Activated CD4-positive, alpha-beta T cell treated with anti-CD3 and anti-CD28 coated beads for 36 hours (primary cell): ENCODE measurements at regions not wholly inside any gene's neighbourhood (a gene's known extent, or its start where the extent isn't known, plus 50 kb on each side); places are given as distances from the start of the nearest gene placed in this dataset.

Experiments
- ATAC-seq: fragments of 200-7000 bp; cut with Tn5 transposase; one replicate; pipeline ENCODE4 v1.10.0; 2021; ENCODE audit warnings: mild to moderate bottlenecking, moderate library complexity
- CTCF ChIA-PET: fragments of 350-600 bp; sonication (Branson Sonifier 250); formaldehyde crosslinking; loops from one replicate; lab custom pipeline; 2021; ENCODE audit warnings: antibody characterized with exemption; lab: Charles Lee
- POLR2A ChIA-PET: fragments of 350-600 bp; sonication (Branson Sonifier 250); formaldehyde crosslinking; loops from one replicate; lab custom pipeline; 2021; ENCODE audit warnings: antibody characterized with exemption, inconsistent platforms; lab: Charles Lee
- DNase-seq: peaks from one replicate; pipeline ENCODE4 v3.0.0-alpha.2; 2020
- H3K27ac Mint-ChIP-seq: one replicate; pipeline ENCODE4 v1.8.0; 2021; ENCODE audit warnings: mixed read lengths
- H3K27me3 Mint-ChIP-seq: one replicate; pipeline ENCODE4 v1.8.0; 2021; ENCODE audit warnings: mixed read lengths
- H3K36me3 Mint-ChIP-seq: one replicate; pipeline ENCODE4 v1.8.0; 2021; ENCODE audit warnings: low read depth, mixed read lengths
- H3K4me1 Mint-ChIP-seq: one replicate; pipeline ENCODE4 v1.8.0; 2021; ENCODE audit warnings: mixed read lengths
- H3K4me3 Mint-ChIP-seq: one replicate; pipeline ENCODE4 v1.8.0; 2021; ENCODE audit warnings: mild to moderate bottlenecking, moderate library complexity, mixed read lengths
- H3K9me3 Mint-ChIP-seq: one replicate; pipeline ENCODE4 v1.8.0; 2021; ENCODE audit warnings: low read depth, mixed read lengths
- intact Hi-C, 2 experiments: fragments of 100-400 bp; cut with DNase I in 1 of 2; cut with micrococcal nuclease in 1 of 2; formaldehyde crosslinking; loops; one replicate each; pipeline versions ENCODE4 v1.14.2 to v1.15.1; 2022 to 2024; cut with DNase I, micrococcal nuclease

GRCh38 chr2:120486946-120487345 is 141.0 kb downstream of the INHBB start:
- Mint-ChIP-seq H3K27ac (no peak overlapping the region), H3K36me3 (no peaks in the 10 kb centered on the region), H3K4me1 (no peaks in the 10 kb centered on the region), H3K4me3 (no peak overlapping the region), H3K27me3 (peaks cover 3% of the 10 kb centered on the region), H3K9me3 (no peaks in the 10 kb centered on the region)
- ATAC-seq (no peak), DNase-seq (no peak)
- ChIA-PET POLR2A (no interaction called here), CTCF (no interaction called here)
- intact Hi-C loops: no loop called here

DNA sequence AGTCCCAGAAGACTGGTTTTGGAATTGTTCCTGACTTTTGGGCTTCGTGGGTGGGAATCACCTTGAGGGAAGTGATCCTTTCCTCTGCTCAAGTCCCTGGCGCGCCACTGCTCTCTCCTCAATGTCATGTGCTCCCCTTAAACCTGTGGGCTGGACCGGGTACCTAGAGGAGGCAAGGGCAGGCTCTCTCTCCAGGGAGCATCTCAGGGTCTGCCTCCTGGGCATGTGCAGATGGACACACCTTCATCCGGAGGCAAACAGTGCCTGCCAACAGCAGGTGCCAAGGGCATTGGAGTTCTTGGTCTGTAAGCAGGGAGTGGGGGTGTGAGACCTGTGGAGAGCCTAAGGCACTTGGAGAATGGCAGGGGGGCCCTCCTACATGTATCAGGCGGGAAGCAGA is 142.6 kb downstream of the INHBB start:
- no peaks in the 10 kb centered on the region for H3K36me3 Mint-ChIP-seq
- H3K27ac Mint-ChIP-seq: no peak overlapping the region
- intact Hi-C loops: no loop called here
- no peaks in the 10 kb centered on the region for H3K9me3 Mint-ChIP-seq
- H3K4me1 Mint-ChIP-seq: no peaks in the 10 kb centered on the region
- ChIA-PET CTCF (no interaction called here), POLR2A (no interaction called here)
- peaks cover 3% of the 10 kb centered on the region for H3K27me3 Mint-ChIP-seq
- DNase-seq (no peak), ATAC-seq (no peak)
- no peak overlapping the region for H3K4me3 Mint-ChIP-seq

- Mint-ChIP-seq H3K27me3 (peaks cover 3% of the 10 kb centered on the region), H3K27ac (no peak overlapping the region), H3K9me3 (no peaks in the 10 kb centered on the region), H3K4me1 (no peaks in the 10 kb centered on the region), H3K36me3 (no peaks in the 10 kb centered on the region), H3K4me3 (no peak overlapping the region)
- DNase-seq (no peak), ATAC-seq (no peak)
- CTCF ChIA-PET: interaction anchor here (0.6 kb wide), 1 partner anchor 102 kb away, joined by 3 read pairs; no protein-coding TSS in a partner anchor
- intact Hi-C loops: no loop called here
- POLR2A ChIA-PET: no interaction called here
Observed at GRCh38 chr2:120489023-120489422, 143.1 kb downstream of the INHBB start.

DNA sequence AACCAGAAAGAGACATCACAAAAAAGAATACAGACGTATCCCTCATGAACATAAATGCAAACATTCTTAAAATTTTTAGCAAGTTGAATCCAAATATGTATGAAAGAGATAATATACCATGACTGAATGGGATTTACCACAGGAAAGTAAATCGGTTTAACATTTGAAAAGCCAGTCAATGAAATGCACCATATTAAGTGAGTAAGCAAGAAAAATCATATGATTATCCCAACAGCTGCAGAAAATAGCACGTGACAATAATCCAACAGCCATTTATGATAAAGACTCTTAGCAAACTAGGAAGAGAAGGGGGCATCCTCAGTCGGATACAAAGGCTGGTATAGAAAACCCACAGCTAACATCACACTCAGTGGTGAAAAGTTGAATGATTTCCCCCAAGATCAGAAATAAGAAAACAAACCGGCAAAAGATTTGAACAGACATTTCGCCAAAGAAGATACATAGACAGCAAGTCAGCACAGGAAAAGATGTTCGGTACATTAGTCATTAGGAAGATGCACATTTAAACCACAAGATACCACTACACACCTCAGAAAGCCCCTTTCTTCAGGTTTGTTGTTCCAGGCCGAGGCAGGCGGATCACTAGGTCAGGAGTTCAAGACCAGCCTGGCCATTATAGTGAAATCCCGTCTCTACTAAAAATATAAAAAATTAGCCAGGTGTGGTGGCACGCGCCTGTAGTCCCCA is 144.3 kb downstream of the INHBB start:
- no peaks in the 10 kb centered on the region for H3K4me1 Mint-ChIP-seq
- no peaks in the 10 kb centered on the region for H3K36me3 Mint-ChIP-seq
- no peaks in the 10 kb centered on the region for H3K9me3 Mint-ChIP-seq
- DNase-seq (no peak), ATAC-seq (no peak)
- ChIA-PET CTCF (no interaction called here), POLR2A (no interaction called here)
- H3K27ac Mint-ChIP-seq: no peak overlapping the region
- intact Hi-C loops: no loop called here
- peaks cover 3% of the 10 kb centered on the region for H3K27me3 Mint-ChIP-seq
- H3K4me3 Mint-ChIP-seq: no peak overlapping the region

DNA sequence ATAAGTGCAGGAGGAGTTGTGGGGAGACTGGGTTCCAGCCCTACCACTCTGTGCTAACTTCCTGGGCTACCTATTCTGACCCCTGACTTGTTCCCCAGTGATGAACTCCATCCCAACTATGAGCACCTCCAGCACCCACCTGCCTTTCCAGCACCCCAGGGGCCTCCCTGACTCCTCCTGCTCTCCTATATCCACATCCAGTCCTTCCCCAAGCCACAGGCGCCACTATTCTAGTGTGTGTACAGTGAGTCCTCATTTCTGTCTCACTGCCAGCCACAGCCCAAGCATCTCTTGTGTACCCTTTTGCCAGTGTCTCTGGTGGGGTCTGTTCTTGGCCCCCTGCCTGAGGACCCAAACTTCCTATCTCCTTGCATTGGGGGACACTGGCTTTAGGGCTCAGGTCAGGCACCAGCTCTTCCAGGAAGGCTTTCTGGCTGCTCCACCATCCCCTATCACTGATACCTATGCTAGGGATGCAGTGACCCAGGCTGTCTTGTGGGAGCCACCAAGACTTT is 145.2 kb downstream of the INHBB start:
- H3K4me3 Mint-ChIP-seq: no peak overlapping the region
- no peak overlapping the region for H3K27ac Mint-ChIP-seq
- ATAC-seq (no peak), DNase-seq (no peak)
- POLR2A ChIA-PET: no interaction called here
- no peaks in the 10 kb centered on the region for H3K9me3 Mint-ChIP-seq
- peaks cover 3% of the 10 kb centered on the region for H3K27me3 Mint-ChIP-seq
- H3K36me3 Mint-ChIP-seq: no peaks in the 10 kb centered on the region
- no peaks in the 10 kb centered on the region for H3K4me1 Mint-ChIP-seq
- CTCF ChIA-PET: no interaction called here
- intact Hi-C loops: no loop called here

GRCh38 chr2:120493231-120493630 is 147.3 kb downstream of the INHBB start:
- H3K27ac Mint-ChIP-seq: no peak overlapping the region
- no peak overlapping the region for H3K4me3 Mint-ChIP-seq
- no peaks in the 10 kb centered on the region for H3K36me3 Mint-ChIP-seq
- ChIA-PET POLR2A (no interaction called here), CTCF (no interaction called here)
- peaks cover 3% of the 10 kb centered on the region for H3K27me3 Mint-ChIP-seq
- no peaks in the 10 kb centered on the region for H3K9me3 Mint-ChIP-seq
- intact Hi-C loops: no loop called here
- no peak for DNase-seq
- ATAC-seq: no peak
- H3K4me1 Mint-ChIP-seq: no peaks in the 10 kb centered on the region

DNA sequence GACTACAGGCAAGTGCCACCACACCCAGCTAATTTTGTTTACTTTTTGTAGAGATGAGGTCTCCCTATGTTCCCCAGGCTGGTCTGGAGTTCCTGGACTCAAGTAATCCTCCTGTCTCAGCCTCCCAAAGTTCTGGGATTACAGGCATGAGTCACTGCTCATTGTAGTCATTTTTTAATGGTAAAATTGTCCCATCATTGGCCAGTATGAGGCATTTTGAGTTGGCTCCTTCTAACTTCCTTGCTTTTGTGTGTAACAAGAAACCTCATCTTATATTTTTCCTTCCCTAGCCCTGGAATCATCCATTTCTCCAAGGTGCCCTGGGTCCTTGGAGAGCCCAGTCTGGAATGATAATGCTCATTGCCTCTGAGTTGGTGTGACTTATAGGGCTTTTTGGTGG is 148.5 kb downstream of the INHBB start:
- H3K4me3 Mint-ChIP-seq: no peak overlapping the region
- ChIA-PET POLR2A (no interaction called here), CTCF (interaction anchor here (0.7 kb wide), 1 partner anchor 943 kb away, joined by 3 read pairs; no protein-coding TSS in a partner anchor)
- no peaks in the 10 kb centered on the region for H3K36me3 Mint-ChIP-seq
- H3K27ac Mint-ChIP-seq: no peak overlapping the region
- H3K9me3 Mint-ChIP-seq: no peaks in the 10 kb centered on the region
- peaks cover 3% of the 10 kb centered on the region for H3K27me3 Mint-ChIP-seq
- intact Hi-C loops: no loop called here
- ATAC-seq: no peak
- no peak for DNase-seq
- no peaks in the 10 kb centered on the region for H3K4me1 Mint-ChIP-seq

DNA sequence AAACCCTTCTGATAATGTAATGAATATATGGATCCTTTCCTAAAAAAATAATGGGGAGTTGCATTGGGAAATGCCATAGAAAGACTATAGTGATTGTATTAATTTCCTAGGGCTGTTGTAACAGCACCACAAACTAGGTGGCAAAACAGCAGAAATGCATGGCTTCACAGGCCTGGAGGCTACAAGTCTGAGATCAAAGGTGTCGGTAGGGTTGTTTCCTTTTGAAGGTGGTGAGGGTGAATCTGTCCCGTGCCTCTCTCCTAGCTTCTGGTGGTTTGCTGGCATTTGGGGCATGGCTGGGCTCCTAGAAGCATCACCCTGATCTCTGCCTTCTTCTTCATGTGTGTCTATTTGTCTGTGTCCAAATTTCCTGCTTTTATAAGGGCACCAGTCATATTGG is 149.7 kb downstream of the INHBB start:
- DNase-seq: no peak
- Mint-ChIP-seq H3K36me3 (no peaks in the 10 kb centered on the region), H3K4me1 (no peaks in the 10 kb centered on the region), H3K27ac (no peak overlapping the region), H3K27me3 (peaks cover 2% of the 10 kb centered on the region), H3K4me3 (no peak overlapping the region), H3K9me3 (no peaks in the 10 kb centered on the region)
- intact Hi-C loops: no loop called here
- ChIA-PET POLR2A (no interaction called here), CTCF (no interaction called here)
- no peak for ATAC-seq

DNA sequence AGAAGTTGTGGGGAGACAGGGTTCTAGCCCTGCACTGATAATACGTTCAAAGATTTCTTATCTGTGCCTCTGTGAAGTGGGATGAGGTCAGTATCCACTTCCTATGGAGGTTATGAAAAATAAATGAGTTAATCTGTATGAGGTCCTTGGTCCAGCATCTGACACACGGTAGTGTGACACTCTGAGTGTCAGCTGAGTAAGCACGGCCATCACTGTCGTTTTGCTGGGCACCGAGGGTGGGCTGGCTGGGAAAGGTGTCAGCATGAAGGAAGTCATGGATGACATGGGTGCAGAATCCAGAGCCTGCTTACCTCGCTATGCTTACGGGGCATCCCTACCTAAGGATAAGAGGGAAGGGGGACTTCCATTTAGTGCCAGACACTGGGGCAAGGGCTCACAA is 150.3 kb downstream of the INHBB start:
- intact Hi-C loops: no loop called here
- ATAC-seq (no peak), DNase-seq (no peak)
- ChIA-PET CTCF (no interaction called here), POLR2A (no interaction called here)
- Mint-ChIP-seq H3K4me1 (no peaks in the 10 kb centered on the region), H3K27ac (no peak overlapping the region), H3K36me3 (no peaks in the 10 kb centered on the region), H3K4me3 (no peak overlapping the region), H3K27me3 (peaks cover 2% of the 10 kb centered on the region), H3K9me3 (no peaks in the 10 kb centered on the region)

- ChIA-PET CTCF (interaction anchor here (0.7 kb wide), 1 partner anchor 1043 kb away, joined by 3 read pairs; no protein-coding TSS in a partner anchor), POLR2A (no interaction called here)
- no peak for DNase-seq
- Mint-ChIP-seq H3K36me3 (no peaks in the 10 kb centered on the region), H3K27me3 (peaks cover 2% of the 10 kb centered on the region), H3K4me3 (no peak overlapping the region), H3K4me1 (no peaks in the 10 kb centered on the region), H3K9me3 (no peaks in the 10 kb centered on the region), H3K27ac (no peak overlapping the region)
- no peak for ATAC-seq
- intact Hi-C loops: no loop called here
Observed at GRCh38 chr2:120496759-120497158, 150.8 kb downstream of the INHBB start.

DNA sequence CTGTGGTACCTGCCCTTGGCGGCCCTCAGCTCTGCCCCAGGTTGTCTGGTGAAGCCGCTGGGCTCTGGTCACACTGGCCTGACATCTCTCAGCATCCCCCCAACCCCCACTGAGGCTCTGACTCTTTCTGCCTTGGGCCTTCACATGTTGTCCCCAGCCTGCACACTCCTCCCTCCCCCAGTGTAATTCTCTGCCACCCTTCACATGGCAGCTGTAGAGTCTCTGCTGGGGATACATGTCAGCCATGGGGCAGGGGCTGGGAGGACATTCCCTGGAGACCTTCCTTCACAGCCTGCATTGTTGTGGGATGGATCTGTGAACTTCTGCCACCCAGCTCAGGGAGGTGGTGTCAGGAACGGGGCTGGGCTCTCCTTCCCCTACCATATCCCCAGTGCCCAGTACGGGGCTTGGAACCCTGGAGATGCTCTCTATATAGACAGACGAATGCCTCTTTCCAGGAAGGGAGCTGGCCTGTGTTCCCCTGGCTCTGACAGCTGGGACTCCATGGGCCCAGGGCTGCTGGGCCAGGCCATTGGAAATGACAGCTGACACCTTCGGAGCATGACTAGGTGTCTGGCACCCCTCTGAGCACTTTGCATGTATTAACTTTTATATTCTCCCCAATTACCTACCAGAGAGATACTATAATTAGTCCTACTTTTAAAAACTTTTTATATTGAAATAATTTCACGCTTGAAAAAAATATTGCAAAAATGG is 151.5 kb downstream of the INHBB start:
- POLR2A ChIA-PET: no interaction called here
- DNase-seq (no peak), ATAC-seq (no peak)
- Mint-ChIP-seq H3K27me3 (peaks cover 2% of the 10 kb centered on the region), H3K9me3 (no peaks in the 10 kb centered on the region), H3K36me3 (no peaks in the 10 kb centered on the region), H3K4me1 (no peaks in the 10 kb centered on the region), H3K4me3 (no peak overlapping the region), H3K27ac (no peak overlapping the region)
- CTCF ChIA-PET: interaction anchor here (0.7 kb wide), 1 partner anchor 1044 kb away, joined by 3 read pairs; no protein-coding TSS in a partner anchor
- intact Hi-C loops: no loop called here

DNA sequence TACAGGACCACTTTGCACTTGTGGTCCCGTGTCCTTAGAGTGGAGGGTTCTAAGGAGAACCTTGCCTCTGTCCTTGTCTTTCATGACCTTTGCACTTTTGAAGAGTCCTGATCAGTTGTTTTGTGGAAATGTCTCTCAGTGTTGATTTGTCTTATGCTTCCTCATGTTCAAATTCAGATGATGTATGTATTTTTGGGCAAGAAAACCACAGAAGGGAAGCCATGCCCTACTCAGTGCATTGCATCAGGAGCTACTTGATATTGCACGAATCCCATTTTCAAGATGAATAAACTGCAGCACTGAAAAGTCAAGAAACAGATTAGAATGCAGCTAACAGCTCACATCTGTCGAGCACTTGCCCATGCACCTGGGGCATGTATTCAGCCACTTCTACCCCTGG is 152.2 kb downstream of the INHBB start:
- Mint-ChIP-seq H3K27me3 (peaks cover 2% of the 10 kb centered on the region), H3K4me3 (no peak overlapping the region), H3K36me3 (no peaks in the 10 kb centered on the region), H3K4me1 (no peaks in the 10 kb centered on the region), H3K9me3 (no peaks in the 10 kb centered on the region), H3K27ac (no peak overlapping the region)
- ATAC-seq: no peak
- ChIA-PET CTCF (no interaction called here), POLR2A (no interaction called here)
- DNase-seq: no peak
- intact Hi-C loops: no loop called here
